HG03460 (cell line): ENCODE measurements at regions not wholly inside any gene's neighbourhood (a gene's known extent, or its start where the extent isn't known, plus 50 kb on each side); places are given as distances from the start of the nearest gene placed in this dataset.

Source experiments
- ATAC-seq: cut with Tn5 transposase; IDR thresholded peaks from one replicate; pipeline ENCODE4 v1.9.1; 2021; ENCODE audit not compliant: unreplicated experiment

DNA sequence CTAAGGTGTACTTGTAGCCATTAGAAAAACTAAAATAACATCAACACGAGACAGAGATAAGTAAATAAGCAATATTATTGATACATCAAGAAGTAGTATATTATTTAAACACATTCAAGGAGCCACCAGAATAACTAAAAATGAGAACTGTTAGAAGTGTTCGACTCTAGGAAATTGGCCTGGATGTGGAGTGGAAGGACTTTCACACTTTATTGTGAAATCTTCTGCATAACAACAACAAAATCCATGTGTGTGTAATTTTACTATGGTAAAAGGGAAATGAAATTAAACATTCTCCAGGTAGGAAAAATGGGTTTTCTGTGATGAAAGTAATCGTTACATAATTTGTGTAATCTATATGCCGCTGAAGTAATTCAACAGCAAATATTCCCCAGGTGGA is 96.3 kb upstream of the RNF152 start:
- no peak for ATAC-seq

DNA sequence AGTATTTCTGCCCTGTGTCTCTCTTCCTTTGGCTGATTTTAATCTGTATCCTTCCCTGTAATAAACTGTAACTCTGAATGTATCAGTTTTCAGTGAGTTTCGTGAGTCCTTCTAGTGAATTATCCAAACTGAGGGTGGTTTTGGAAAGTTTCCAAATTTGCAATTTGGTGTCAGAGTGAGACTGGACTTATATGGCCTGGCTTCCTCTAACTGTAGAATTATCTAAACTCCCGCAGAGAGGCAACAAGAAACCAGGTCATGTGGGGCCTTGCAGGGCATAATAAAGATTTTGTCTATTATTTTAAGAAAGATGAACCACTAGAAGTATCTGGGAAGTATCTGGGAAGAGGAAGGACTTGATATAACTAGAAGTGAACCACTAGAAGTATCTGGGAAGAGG is 95.3 kb upstream of the RNF152 start:
- ATAC-seq, result no peak

DNA sequence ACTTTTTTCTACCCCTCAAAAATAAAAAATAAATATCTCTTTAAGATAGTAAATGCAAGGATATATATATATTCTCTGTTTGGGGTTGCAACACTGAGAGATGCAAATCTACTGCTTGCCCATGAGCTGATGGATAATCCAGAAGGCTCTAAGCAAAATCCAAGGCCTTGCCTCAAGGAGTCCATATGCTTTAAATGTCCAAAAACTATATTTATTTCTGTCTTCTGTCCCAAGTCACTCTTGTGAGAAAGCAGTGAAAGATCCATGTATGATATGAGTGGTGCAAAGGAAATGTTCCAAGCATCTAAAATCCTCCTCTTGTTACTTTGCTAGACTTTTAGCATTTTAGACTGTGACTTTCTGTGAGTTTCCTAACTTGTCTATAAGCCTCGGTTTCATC is 92.9 kb upstream of the RNF152 start:
- no peak for ATAC-seq

DNA sequence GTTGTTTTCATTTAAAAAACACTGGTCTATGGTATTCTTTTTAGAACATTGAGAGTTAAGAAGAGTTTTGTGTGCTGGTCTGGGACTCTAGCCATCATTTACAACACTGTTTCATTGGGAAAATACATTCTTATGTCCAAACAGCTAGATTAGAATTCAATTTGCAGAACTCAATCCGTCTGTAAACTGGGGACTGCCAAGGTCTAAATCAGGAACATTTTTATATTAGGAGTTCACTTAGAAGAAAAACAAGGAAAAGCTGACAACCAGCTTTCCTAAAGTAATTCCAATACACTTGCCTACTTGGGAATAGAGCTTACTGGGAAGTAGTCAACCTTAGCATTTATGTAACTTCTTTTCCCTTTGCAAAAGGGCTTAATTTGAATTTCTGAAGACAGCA is 91.5 kb upstream of the RNF152 start:
- no peak for ATAC-seq

- ATAC-seq, result no peak
Measured at GRCh38 chr18:61982475-61982874, 89.7 kb upstream of the RNF152 start.

- ATAC-seq, result no peak
Measured at GRCh38 chr18:61980355-61980754, 87.5 kb upstream of the RNF152 start.

- peak; percentile 45 for ATAC-seq
Measured at GRCh38 chr18:61975526-61976326, 82.9 kb upstream of the RNF152 start.

DNA sequence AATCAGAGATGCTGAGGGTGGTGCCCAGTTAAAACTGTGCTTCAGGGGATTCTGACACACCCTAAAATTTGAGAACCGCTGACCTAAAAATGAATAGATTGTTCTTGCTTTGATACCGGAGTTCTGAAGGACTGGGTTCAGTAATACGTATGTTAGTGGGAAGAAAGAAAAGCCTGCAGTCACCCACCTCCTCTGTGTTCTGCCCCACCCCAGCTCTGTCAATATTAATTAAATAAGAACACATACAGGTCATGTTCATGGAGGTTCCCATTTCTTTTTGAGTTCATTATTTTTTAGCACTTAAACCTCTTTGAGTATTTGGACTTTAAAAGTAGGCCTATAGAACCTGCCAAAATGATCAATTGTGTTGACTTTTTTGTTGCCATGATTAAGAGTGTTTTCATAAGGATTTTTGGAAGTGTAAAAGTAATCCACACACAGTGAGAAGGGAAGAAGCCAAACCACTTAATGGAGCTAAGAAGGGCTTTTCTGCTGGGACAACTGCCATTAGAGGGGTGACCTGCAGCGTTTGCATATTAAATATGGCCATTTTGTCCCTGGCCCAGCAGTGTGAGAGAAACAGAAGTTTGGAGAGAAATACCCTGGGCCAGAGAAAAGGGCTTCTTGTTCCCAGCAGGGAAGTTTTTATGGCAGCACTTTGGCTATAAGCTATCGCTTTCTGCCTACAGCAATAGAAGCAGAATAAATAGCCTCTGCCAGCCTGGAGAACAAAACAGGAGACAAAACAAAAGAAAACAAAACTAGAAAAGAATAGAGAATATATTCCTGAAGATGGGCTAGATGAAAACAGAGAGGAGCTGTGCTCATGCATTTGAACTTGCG is 80.7 kb upstream of the RNF152 start:
- ATAC-seq, result no peak

- ATAC-seq, result peak; percentile 78
Measured at GRCh38 chr18:61972389-61973264, 79.8 kb upstream of the RNF152 start.

- no peak for ATAC-seq
Measured at GRCh38 chr18:61967252-61967891, 74.6 kb upstream of the RNF152 start.

GRCh38 chr18:61965311-61965710 is 72.5 kb upstream of the RNF152 start:
- no peak for ATAC-seq

GRCh38 chr18:61964616-61965015 is 71.8 kb upstream of the RNF152 start:
- no peak for ATAC-seq

- no peak for ATAC-seq
Measured at GRCh38 chr18:61963705-61964104, 70.9 kb upstream of the RNF152 start.

DNA sequence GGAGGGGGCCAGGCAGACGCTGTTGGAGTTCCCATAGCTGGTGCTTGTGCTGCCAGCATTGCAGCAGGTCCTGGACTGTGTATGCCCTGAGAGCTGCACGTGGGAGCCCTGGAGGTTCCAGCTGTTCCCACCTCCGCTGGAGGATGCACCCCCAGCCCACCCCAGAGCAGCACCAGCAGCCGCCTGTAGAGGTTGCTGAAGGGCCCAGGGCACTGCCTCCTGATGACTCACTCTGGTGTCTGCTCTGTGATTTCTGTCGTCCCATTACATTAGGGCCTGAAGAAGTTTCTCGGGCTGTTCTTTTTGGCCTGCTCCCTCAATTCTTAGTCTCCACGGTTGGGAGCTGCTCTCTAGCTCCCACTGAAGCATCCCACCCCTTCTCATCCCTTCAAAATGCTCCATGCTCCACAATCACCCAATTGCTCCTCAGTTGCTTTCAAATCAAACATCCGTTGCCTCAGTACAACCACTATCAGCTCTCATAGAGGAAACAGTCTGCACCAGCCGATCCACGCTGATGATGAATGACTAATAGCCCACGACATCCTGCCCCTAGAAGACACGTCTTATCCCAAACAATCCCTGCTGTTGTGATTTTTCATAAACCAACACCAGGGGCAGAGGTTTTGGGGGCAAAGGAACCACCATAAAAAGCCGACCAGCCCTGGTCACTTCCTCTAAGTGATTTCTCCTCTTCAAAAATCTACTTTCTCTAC is 65.2 kb upstream of the RNF152 start:
- ATAC-seq, result no peak

- ATAC-seq, result peak; percentile 47
Measured at GRCh38 chr18:61955644-61956043, 62.8 kb upstream of the RNF152 start.

GRCh38 chr18:61954096-61954746 is 61.4 kb upstream of the RNF152 start:
- no peak for ATAC-seq

- ATAC-seq, result no peak
Measured at GRCh38 chr18:61953641-61954040, 60.8 kb upstream of the RNF152 start.

DNA sequence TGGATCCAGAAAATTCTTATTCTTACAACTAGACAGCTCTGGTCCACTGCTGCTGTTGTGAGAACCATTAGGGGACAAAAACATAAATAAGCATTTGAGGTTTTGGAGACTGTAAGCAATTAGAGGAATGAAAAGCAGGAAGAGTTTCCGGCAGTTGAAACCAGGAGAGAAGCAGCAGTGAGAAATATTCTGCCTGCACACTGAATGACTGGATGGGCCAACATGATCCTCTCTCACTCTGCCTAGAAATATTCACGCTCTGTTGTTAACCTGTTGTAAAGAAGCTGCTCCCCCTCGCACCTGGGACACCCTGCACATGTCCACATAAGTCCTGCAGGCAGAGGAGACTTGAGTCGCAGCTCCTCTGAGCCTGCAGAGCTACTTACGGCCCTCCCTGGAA is 60.4 kb upstream of the RNF152 start:
- ATAC-seq, result no peak

- ATAC-seq, result no peak
Measured at GRCh38 chr18:61951396-61951795, 58.6 kb upstream of the RNF152 start.

DNA sequence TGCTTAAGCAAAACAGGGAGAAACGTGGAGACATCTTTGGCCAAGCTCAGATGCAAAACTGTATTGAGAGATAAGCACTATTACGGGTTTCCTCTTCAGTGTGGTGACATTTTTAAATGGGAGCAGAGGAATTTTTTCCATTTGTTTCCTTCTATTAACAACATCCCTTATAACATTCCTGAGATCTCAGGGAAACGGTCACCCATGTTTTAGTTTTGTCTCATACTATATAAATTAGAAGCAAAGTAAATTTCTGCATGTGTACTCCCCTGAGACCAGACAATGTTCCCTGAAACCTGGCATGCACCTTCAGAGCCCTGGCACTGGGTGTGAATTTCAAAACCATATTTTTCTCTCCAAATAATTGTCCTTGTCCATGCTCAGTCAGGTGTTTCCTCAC is 57.6 kb upstream of the RNF152 start:
- ATAC-seq, result no peak
